Keratinocyte (primary cell): ENCODE measurements at regions not wholly inside any gene's neighbourhood (a gene's known extent, or its start where the extent isn't known, plus 50 kb on each side); places are given as distances from the start of the nearest gene placed in this dataset.

Source experiments
- DNase-seq: peaks from one replicate; pipeline ENCODE4 v3.0.0-alpha.2; 2011; ENCODE audit warnings: low read depth, missing footprints, low spot score
- FAIRE-seq: peaks from 2 replicates; lab custom pipeline; 2011; peaks lifted over from hg19 to GRCh38; lab: Jason Lieb, UNC
- H2AFZ ChIP-seq: 2 replicates; pipeline ENCODE4 v1.6.0; 2012; ENCODE audit warnings: low read length, control low read depth, inconsistent platforms; ENCODE audit not compliant: control insufficient read depth
- H3K27ac ChIP-seq: 2 replicates; pipeline ENCODE4 v1.5.1; 2011; ENCODE audit warnings: low read length; ENCODE audit not compliant: control insufficient read depth, insufficient read depth
- H3K27me3 ChIP-seq: 3 replicates; pipeline ENCODE4 v1.6.0; 2011; ENCODE audit warnings: low read length; ENCODE audit not compliant: control insufficient read depth, insufficient read depth; ENCODE audit errors: extremely low read depth
- H3K36me3 ChIP-seq, 2 experiments: 2 replicates in 1 of 2; 3 replicates in 1 of 2; pipeline ENCODE4 v1.5.1; 2011; ENCODE audit warnings: low read length in 2 of 2, mild to moderate bottlenecking in 1 of 2; ENCODE audit not compliant: control insufficient read depth in 2 of 2, insufficient read depth in 2 of 2; ENCODE audit errors: extremely low read depth in 1 of 2
- H3K4me1 ChIP-seq: 3 replicates; pipeline ENCODE4 v1.5.1; 2011; ENCODE audit warnings: low read length; ENCODE audit not compliant: control insufficient read depth, insufficient read depth; ENCODE audit errors: extremely low read depth
- H3K4me2 ChIP-seq: 3 replicates; pipeline ENCODE4 v1.6.0; 2011; ENCODE audit warnings: low read depth, low read length; ENCODE audit not compliant: control insufficient read depth, insufficient read depth; ENCODE audit errors: extremely low read depth
- H3K4me3 ChIP-seq, 3 experiments: fragments of 200-600 bp in 1 of 3; sonication (generic) in 1 of 3; 2 replicates in 2 of 3; 3 replicates in 1 of 3; pipeline ENCODE4 v1.5.1; 2011 to 2016; ENCODE audit warnings: low read length in 3 of 3, mild to moderate bottlenecking in 3 of 3, control low read depth in 2 of 3, inconsistent platforms in 1 of 3, low read depth in 1 of 3, mixed read lengths in 1 of 3, mixed run types in 1 of 3, moderate library complexity in 1 of 3; ENCODE audit not compliant: control insufficient read depth in 2 of 3, insufficient read depth in 2 of 3; ENCODE audit errors: extremely low read depth in 1 of 3
- H3K79me2 ChIP-seq: 2 replicates; pipeline ENCODE4 v1.6.0; 2012; ENCODE audit warnings: low read length; ENCODE audit not compliant: control insufficient read depth, insufficient read depth
- H3K9ac ChIP-seq: 3 replicates; pipeline ENCODE4 v1.6.0; 2011; ENCODE audit warnings: low read length; ENCODE audit not compliant: control insufficient read depth, insufficient read depth; ENCODE audit errors: extremely low read depth
- H3K9me1 ChIP-seq: 3 replicates; pipeline ENCODE4 v1.6.0; 2011; ENCODE audit warnings: low read length; ENCODE audit not compliant: control insufficient read depth, insufficient read depth; ENCODE audit errors: extremely low read depth
- H3K9me3 ChIP-seq: 2 replicates; pipeline ENCODE4 v1.5.1; 2012; ENCODE audit warnings: low read depth, low read length; ENCODE audit not compliant: control insufficient read depth
- H4K20me1 ChIP-seq: 3 replicates; pipeline ENCODE4 v1.6.0; 2011; ENCODE audit warnings: low read length; ENCODE audit not compliant: control insufficient read depth, insufficient read depth; ENCODE audit errors: extremely low read depth
- CTCF ChIP-seq, 3 experiments: IDR thresholded peaks in 1 of 3; conservative IDR thresholded peaks in 1 of 3; optimal IDR thresholded peaks in 1 of 3; 2 replicates in 2 of 3; 3 replicates in 1 of 3; pipeline versions ENCODE3 to v1.5.1; 2011; ENCODE audit warnings: low read length in 3 of 3, mild to moderate bottlenecking in 3 of 3, moderate library complexity in 2 of 3, control low read depth in 1 of 3, inconsistent platforms in 1 of 3; ENCODE audit not compliant: insufficient read depth in 2 of 3; ENCODE audit errors: extremely low read depth in 1 of 3
- EZH2 ChIP-seq: IDR thresholded peaks from one replicate; pipeline ENCODE4 v1.6.1; 2012; ENCODE audit warnings: inconsistent platforms, mild to moderate bottlenecking, low read length, moderate library complexity
- dilution Hi-C: fragments of 300-500 bp; cut with MboI; formaldehyde crosslinking; loops from one replicate; pipeline ENCODE4 v1.7.0; 2020; ENCODE audit warnings: low sequenced_read_pairs; ENCODE audit not compliant: extremely low pct_ligation_motif_present

GRCh38 chr6:95413789-95414188 is 163.5 kb upstream of the MANEA start:
- no peaks in the 10 kb centered on the region for H4K20me1 ChIP-seq
- no peak for TF ChIP-seq CTCF (optimal IDR thresholded peaks at IDR 0.05 in 1 of 3, IDR thresholded peaks at IDR 0.05 in 1 of 3, conservative IDR thresholded peaks at IDR 0.05 in 1 of 3; ENCODE audit: extremely low read depth in 1 of 3, insufficient read depth in 2 of 3, low read length in 3 of 3)
- DNase-seq (no peak), FAIRE-seq (no peak)
- H3K36me3 ChIP-seq, result no peaks in the 10 kb centered on the region
- no peak overlapping the region for H3K9ac ChIP-seq
- H3K27ac ChIP-seq, result no peak overlapping the region
- H3K79me2 ChIP-seq, result no peaks in the 10 kb centered on the region
- H2AFZ ChIP-seq, result no peak overlapping the region
- H3K4me2 ChIP-seq, result no peak overlapping the region
- no peak overlapping the region for H3K4me3 ChIP-seq
- no peaks in the 10 kb centered on the region for H3K27me3 ChIP-seq
- no peaks in the 10 kb centered on the region for H3K9me3 ChIP-seq
- no peaks in the 10 kb centered on the region for H3K9me1 ChIP-seq
- dilution Hi-C loops, result no loop called here
- no peaks in the 10 kb centered on the region for H3K4me1 ChIP-seq

GRCh38 chr6:95417856-95418255 is 159.5 kb upstream of the MANEA start:
- Histone ChIP-seq H3K4me3 (no peak overlapping the region), H3K27me3 (no peaks in the 10 kb centered on the region), H3K36me3 (no peaks in the 10 kb centered on the region), H2AFZ (no peak overlapping the region), H4K20me1 (no peaks in the 10 kb centered on the region), H3K9ac (no peak overlapping the region), H3K27ac (no peak overlapping the region), H3K4me2 (no peak overlapping the region), H3K4me1 (no peaks in the 10 kb centered on the region), H3K79me2 (no peaks in the 10 kb centered on the region), H3K9me1 (no peaks in the 10 kb centered on the region), H3K9me3 (no peaks in the 10 kb centered on the region)
- no peak for FAIRE-seq
- TF ChIP-seq EZH2 (no peak), CTCF (optimal IDR thresholded peaks at IDR 0.05 in 1 of 3, IDR thresholded peaks at IDR 0.05 in 1 of 3, conservative IDR thresholded peaks at IDR 0.05 in 1 of 3; ENCODE audit: extremely low read depth in 1 of 3, insufficient read depth in 2 of 3, low read length in 3 of 3) (no peak)
- dilution Hi-C loops, result no loop called here
- DNase-seq, result no peak
